ENCODE measurements at regions not wholly inside any gene's neighbourhood (a gene's known extent, or its start where the extent isn't known, plus 50 kb on each side); places are given as distances from the start of the nearest gene placed in this dataset.

GRCh38 chr12:61220337-61220736 is 1039.9 kb upstream of the USP15 start:
- CTCF ChIA-PET: no interaction called here
- Mint-ChIP-seq H3K27ac (ENCODE audit: low read depth, unreplicated experiment) (no peak overlapping the region), H3K4me3 (ENCODE audit: unreplicated experiment) (no peak overlapping the region), H3K9me3 (ENCODE audit: unreplicated experiment) (no peaks in the 10 kb centered on the region), H3K36me3 (ENCODE audit: insufficient read depth, unreplicated experiment) (no peaks in the 10 kb centered on the region), H3K4me1 (ENCODE audit: insufficient read depth, unreplicated experiment) (peaks cover 6% of the 10 kb centered on the region), H3K27me3 (ENCODE audit: insufficient read depth, unreplicated experiment) (no peaks in the 10 kb centered on the region)
- intact Hi-C loops (cut with micrococcal nuclease): no loop called here
- no TSS peak for BruUV-seq (replicated peaks)
- no peak for TF ChIP-seq CTCF (IDR thresholded peaks at IDR 0.05; ENCODE audit: unreplicated experiment)
- DNase-seq (ENCODE audit: unreplicated experiment): peak; percentile 17
- POLR2A ChIA-PET: no interaction called here

GRCh38 chr12:61232040-61232439 is 1028.2 kb upstream of the USP15 start:
- H3K27me3 Mint-ChIP-seq (ENCODE audit: insufficient read depth, unreplicated experiment): no peaks in the 10 kb centered on the region
- TF ChIP-seq CTCF (IDR thresholded peaks at IDR 0.05; ENCODE audit: unreplicated experiment): no peak
- no peaks in the 10 kb centered on the region for H3K9me3 Mint-ChIP-seq (ENCODE audit: unreplicated experiment)
- no peaks in the 10 kb centered on the region for H3K4me1 Mint-ChIP-seq (ENCODE audit: insufficient read depth, unreplicated experiment)
- H3K4me3 Mint-ChIP-seq (ENCODE audit: unreplicated experiment): no peak overlapping the region
- no TSS peak for BruUV-seq (replicated peaks)
- POLR2A ChIA-PET: no interaction called here
- H3K36me3 Mint-ChIP-seq (ENCODE audit: insufficient read depth, unreplicated experiment): no peaks in the 10 kb centered on the region
- intact Hi-C loops (cut with micrococcal nuclease): no loop called here
- no peak for DNase-seq (ENCODE audit: unreplicated experiment)
- no peak overlapping the region for H3K27ac Mint-ChIP-seq (ENCODE audit: low read depth, unreplicated experiment)
- CTCF ChIA-PET: no interaction called here

DNA sequence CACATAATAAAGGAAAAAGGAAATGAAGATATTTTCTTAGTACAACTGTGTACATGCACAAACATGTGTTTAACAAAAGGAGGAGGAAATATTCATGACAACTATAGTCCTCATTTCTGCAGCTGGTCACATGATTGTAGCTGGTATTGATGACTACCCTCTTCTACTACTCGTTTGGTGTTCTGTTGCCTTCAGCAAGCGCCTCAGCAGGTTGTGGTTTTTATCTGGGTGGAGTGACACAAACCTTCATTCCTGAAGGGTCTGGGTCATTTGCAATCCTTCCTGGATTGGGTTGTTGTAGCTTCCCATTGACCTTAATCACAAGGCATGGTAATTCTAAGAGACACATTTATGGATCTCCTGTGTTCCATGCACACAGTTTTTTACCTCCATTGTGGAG is 1009.9 kb upstream of the USP15 start:
- ChIA-PET CTCF (no interaction called here), POLR2A (no interaction called here)
- BruUV-seq (replicated peaks): no TSS peak
- intact Hi-C loops (cut with micrococcal nuclease): no loop called here
- no peaks in the 10 kb centered on the region for H3K27me3 Mint-ChIP-seq (ENCODE audit: insufficient read depth, unreplicated experiment)
- TF ChIP-seq CTCF (IDR thresholded peaks at IDR 0.05; ENCODE audit: unreplicated experiment): no peak
- DNase-seq (ENCODE audit: unreplicated experiment): no peak
- H3K27ac Mint-ChIP-seq (ENCODE audit: low read depth, unreplicated experiment): no peak overlapping the region
- peaks cover 10% of the 10 kb centered on the region for H3K4me1 Mint-ChIP-seq (ENCODE audit: insufficient read depth, unreplicated experiment)
- no peak overlapping the region for H3K4me3 Mint-ChIP-seq (ENCODE audit: unreplicated experiment)
- H3K36me3 Mint-ChIP-seq (ENCODE audit: insufficient read depth, unreplicated experiment): no peaks in the 10 kb centered on the region
- H3K9me3 Mint-ChIP-seq (ENCODE audit: unreplicated experiment): no peaks in the 10 kb centered on the region

GRCh38 chr12:61251076-61251475 is 1009.1 kb upstream of the USP15 start:
- ChIA-PET POLR2A (no interaction called here), CTCF (interaction anchor here (0.5 to 0.7 kb wide), 2 partner anchors 12 to 34 kb away, joined by 3 read pairs; no protein-coding TSS in a partner anchor)
- Mint-ChIP-seq H3K4me1 (ENCODE audit: insufficient read depth, unreplicated experiment) (peaks cover 10% of the 10 kb centered on the region), H3K27ac (ENCODE audit: low read depth, unreplicated experiment) (no peak overlapping the region), H3K36me3 (ENCODE audit: insufficient read depth, unreplicated experiment) (no peaks in the 10 kb centered on the region), H3K27me3 (ENCODE audit: insufficient read depth, unreplicated experiment) (no peaks in the 10 kb centered on the region), H3K4me3 (ENCODE audit: unreplicated experiment) (no peak overlapping the region), H3K9me3 (ENCODE audit: unreplicated experiment) (no peaks in the 10 kb centered on the region)
- intact Hi-C loops (cut with micrococcal nuclease): no loop called here
- no peak for TF ChIP-seq CTCF (IDR thresholded peaks at IDR 0.05; ENCODE audit: unreplicated experiment)
- no peak for DNase-seq (ENCODE audit: unreplicated experiment)
- no TSS peak for BruUV-seq (replicated peaks)

All from MCF 10A (cell line).